ENCODE measurements at regions not wholly inside any gene's neighbourhood (a gene's known extent, or its start where the extent isn't known, plus 50 kb on each side); places are given as distances from the start of the nearest gene placed in this dataset.
"Not testable (repeated sequence)": the region's sequence is repeated elsewhere in the genome, so short reads cannot be mapped to it uniquely, and the experiment has no call there.

- DNase-seq = no peak
Observed at GRCh38 chr16:75841517-75841916, 115.2 kb upstream of the CPHXL start.

GRCh38 chr16:75847172-75847571 is 120.9 kb upstream of the CPHXL start:
- no peak for DNase-seq

GRCh38 chr16:75854152-75854551 is 127.9 kb upstream of the CPHXL start:
- DNase-seq = no peak

- no peak for DNase-seq
Observed at GRCh38 chr16:75860326-75861053, 134.2 kb upstream of the CPHXL start.

GRCh38 chr16:75861311-75862097 is 135.2 kb upstream of the CPHXL start:
- no peak for DNase-seq

GRCh38 chr16:75862098-75862386 is 135.8 kb upstream of the CPHXL start:
- no peak for DNase-seq

- no peak for DNase-seq
Observed at GRCh38 chr16:75864243-75864642, 138.0 kb upstream of the CPHXL start.

GRCh38 chr16:75865736-75866135 is 139.4 kb upstream of the CPHXL start:
- DNase-seq = no peak

- DNase-seq = no peak
Observed at GRCh38 chr16:75868636-75869632, 142.6 kb upstream of the CPHXL start.

GRCh38 chr16:75881280-75881679 is 155.0 kb upstream of the CPHXL start:
- DNase-seq = not testable (repeated sequence)

- DNase-seq = no peak
Observed at GRCh38 chr16:75899163-75899562, 172.9 kb upstream of the CPHXL start.

- DNase-seq = no peak
Observed at GRCh38 chr16:75908331-75909117, 182.2 kb upstream of the CPHXL start.

GRCh38 chr16:75909746-75910145 is 183.5 kb upstream of the CPHXL start:
- DNase-seq = no peak

GRCh38 chr16:75911896-75912295 is 185.6 kb upstream of the CPHXL start:
- no peak for DNase-seq

- DNase-seq = no peak
Observed at GRCh38 chr16:75913958-75914357, 187.7 kb upstream of the CPHXL start.

- no peak for DNase-seq
Observed at GRCh38 chr16:75916451-75916850, 190.2 kb upstream of the CPHXL start.

- no peak for DNase-seq
Observed at GRCh38 chr16:75918109-75918508, 191.8 kb upstream of the CPHXL start.

GRCh38 chr16:75919664-75920063 is 193.4 kb upstream of the CPHXL start:
- DNase-seq = no peak

GRCh38 chr16:75921281-75921680 is 195.0 kb upstream of the CPHXL start:
- DNase-seq = no peak

GRCh38 chr16:75922250-75922649 is 196.0 kb upstream of the CPHXL start:
- DNase-seq = no peak

GRCh38 chr16:75924397-75924796 is 198.1 kb upstream of the CPHXL start:
- no peak for DNase-seq

GRCh38 chr16:75927810-75928209 is 201.5 kb upstream of the CPHXL start:
- DNase-seq = no peak

- DNase-seq = no peak
Observed at GRCh38 chr16:75928295-75928694, 202.0 kb upstream of the CPHXL start.
